GM12878 (cell line): ENCODE measurements at regions not wholly inside any gene's neighbourhood (a gene's known extent, or its start where the extent isn't known, plus 50 kb on each side); places are given as distances from the start of the nearest gene placed in this dataset.

ENCODE experiments used
- ATAC-seq: fragments of 200-7000 bp; cut with Tn5 transposase; 3 replicates; pipeline ENCODE4 v1.9.1; 2020; ENCODE audit warnings: mild to moderate bottlenecking, moderate library complexity
- BruUV-seq: library from RNA; stranded (reverse); fragments of 400-500 nt; replicated peaks from 2 replicates; lab custom pipeline; 2021; lab: Mats Ljungman, UMichigan
- CTCF ChIA-PET: fragments of 300-600 bp; sonication (Branson Sonifier 250); formaldehyde crosslinking; extraction: SDS; loops from one replicate; lab custom pipeline; 2021; ENCODE audit warnings: inconsistent platforms; lab: Yijun Ruan, JAX
- POLR2A ChIA-PET: fragments of 350-600 bp; formaldehyde crosslinking; extraction: SDS; loops from one replicate; lab custom pipeline; 2021; ENCODE audit warnings: inconsistent platforms; lab: Charles Lee
- RAD21 ChIA-PET: fragments of 300-600 bp; sonication (Branson Sonifier 250); formaldehyde crosslinking; loops from one replicate; lab custom pipeline; 2023; ENCODE audit warnings: antibody characterized with exemption; ENCODE audit not compliant: unreplicated experiment; lab: Charles Lee
- SMC1A ChIA-PET: fragments of 300-600 bp; sonication (Branson Sonifier 250); formaldehyde crosslinking; loops from one replicate; lab custom pipeline; 2023; ENCODE audit not compliant: unreplicated experiment, uncharacterized antibody; lab: Charles Lee
- DNase-seq: peaks from one replicate; pipeline ENCODE4 v3.0.0-alpha.2; 2011; ENCODE audit warnings: low read depth, low spot score
- FAIRE-seq: peaks from 3 replicates; lab custom pipeline; 2011; peaks lifted over from hg19 to GRCh38; lab: Jason Lieb, UNC
- H2AFZ ChIP-seq: 2 replicates; pipeline ENCODE4 v1.6.0; 2011; ENCODE audit warnings: low read depth, low read length, control low read depth; ENCODE audit not compliant: control insufficient read depth
- H3K27ac ChIP-seq: 2 replicates; pipeline ENCODE4 v1.5.1; 2011; ENCODE audit warnings: control low read depth; ENCODE audit not compliant: control insufficient read depth, insufficient read depth
- H3K27me3 ChIP-seq, 2 experiments: replicated peaks in 1 of 2; 2 replicates each; pipeline versions ENCODE4 v1.6.0 to v1.6.1; 2011; ENCODE audit warnings: low read length in 1 of 2; ENCODE audit not compliant: control insufficient read depth in 2 of 2, insufficient read depth in 2 of 2
- H3K36me3 ChIP-seq, 2 experiments: 2 replicates each; pipeline ENCODE4 v1.5.1; 2011; ENCODE audit warnings: low read length in 1 of 2; ENCODE audit not compliant: control insufficient read depth in 2 of 2, insufficient read depth in 2 of 2
- H3K4me1 ChIP-seq: 2 replicates; pipeline ENCODE4 v1.6.1; 2011; ENCODE audit warnings: mild to moderate bottlenecking, low read length, moderate library complexity, mixed read lengths; ENCODE audit not compliant: control insufficient read depth, insufficient read depth
- H3K4me2 ChIP-seq: 2 replicates; pipeline ENCODE4 v1.6.0; 2011; ENCODE audit warnings: control low read depth; ENCODE audit not compliant: control insufficient read depth, insufficient read depth
- H3K4me3 ChIP-seq: fragments of 200-600 bp; sonication (generic); 2 replicates; pipeline ENCODE4 v1.5.1; 2016
- H3K79me2 ChIP-seq: 2 replicates; pipeline ENCODE4 v1.6.0; 2011; ENCODE audit warnings: low read length; ENCODE audit not compliant: control insufficient read depth, insufficient read depth
- H3K9ac ChIP-seq: 2 replicates; pipeline ENCODE4 v1.8.0; 2011; ENCODE audit warnings: low read length, control low read depth, mixed read lengths; ENCODE audit not compliant: control insufficient read depth, insufficient read depth
- H3K9me3 ChIP-seq: replicated peaks from 3 replicates; pipeline ENCODE4 v1.5.1; 2011; ENCODE audit warnings: mild to moderate bottlenecking, low read length; ENCODE audit not compliant: control insufficient read depth, insufficient read depth
- H4K20me1 ChIP-seq: 2 replicates; pipeline ENCODE4 v1.6.0; 2011; ENCODE audit not compliant: control insufficient read depth, insufficient read depth
- ATF2 ChIP-seq: IDR thresholded peaks from 2 replicates; pipeline ENCODE4 v1.6.1; 2012; ENCODE audit warnings: low read length, inconsistent platforms
- CBX5 ChIP-seq: sonication (generic); IDR thresholded peaks from 2 replicates; pipeline ENCODE4 v1.6.1; 2016; ENCODE audit warnings: low read depth, moderate library complexity, mild to moderate bottlenecking, inconsistent platforms
- CEBPZ ChIP-seq: fragments of 150-350 bp; IDR thresholded peaks from 2 replicates; pipeline ENCODE4 v1.6.1; 2016; ENCODE audit warnings: low read depth, low read length
- HDAC2 ChIP-seq: fragments of 200-600 bp; sonication (generic); IDR thresholded peaks from 2 replicates; pipeline ENCODE4 v1.6.1; 2017
- HSF1 ChIP-seq: fragments of 150-350 bp; IDR thresholded peaks from 2 replicates; pipeline ENCODE4 v1.6.1; 2014; ENCODE audit warnings: mild to moderate bottlenecking, low read depth, low read length
- IKZF2 ChIP-seq, 2 experiments: fragments of 450-650 bp; IDR thresholded peaks; 2 replicates each; pipeline ENCODE4 v1.6.1; 2017; ENCODE audit warnings: mild to moderate bottlenecking in 2 of 2, moderate library complexity in 2 of 2
- MLLT1 ChIP-seq: fragments of 450-650 bp; IDR thresholded peaks from 2 replicates; pipeline ENCODE4 v1.6.1; 2016; ENCODE audit warnings: mild to moderate bottlenecking
- NBN ChIP-seq: fragments of 450-650 bp; IDR thresholded peaks from 2 replicates; pipeline ENCODE4 v1.6.1; 2016
- PAX8 ChIP-seq: fragments of 450-650 bp; IDR thresholded peaks from 2 replicates; pipeline ENCODE4 v1.6.1; 2017; ENCODE audit warnings: mild to moderate bottlenecking, moderate library complexity
- RB1 ChIP-seq: fragments of 450-650 bp; formaldehyde crosslinking; IDR thresholded peaks from 2 replicates; pipeline ENCODE4 v1.6.1; 2017; ENCODE audit warnings: mild to moderate bottlenecking, borderline replicate concordance
- SIN3A ChIP-seq: IDR thresholded peaks from 2 replicates; pipeline ENCODE4 v1.6.1; 2012; ENCODE audit warnings: low read depth, low read length, improper control_type of control experiment
- SMARCA5 ChIP-seq: fragments of 450-650 bp; IDR thresholded peaks from 2 replicates; pipeline ENCODE4 v1.6.1; 2017; ENCODE audit warnings: mild to moderate bottlenecking
- SRF ChIP-seq, 2 experiments: IDR thresholded peaks; 2 replicates each; pipeline ENCODE4 v1.6.1; 2011; ENCODE audit warnings: low read depth in 2 of 2, low read length in 2 of 2, mild to moderate bottlenecking in 1 of 2, moderate library complexity in 1 of 2
- TCF7 ChIP-seq: IDR thresholded peaks from 2 replicates; pipeline ENCODE4 v1.6.1; 2014; ENCODE audit warnings: antibody characterized with exemption, borderline replicate concordance
- ZBTB33 ChIP-seq: fragments of 450-650 bp; IDR thresholded peaks from 2 replicates; pipeline ENCODE4 v1.6.1; 2017; ENCODE audit warnings: mild to moderate bottlenecking
- ZNF622 ChIP-seq: fragments of 450-650 bp; IDR thresholded peaks from 2 replicates; pipeline ENCODE4 v1.6.1; 2017; ENCODE audit warnings: mild to moderate bottlenecking, inconsistent platforms
- ZZZ3 ChIP-seq: IDR thresholded peaks from 2 replicates; pipeline ENCODE4 v1.6.1; 2011; ENCODE audit warnings: low read depth; ENCODE audit not compliant: control insufficient read depth, insufficient read length
- WGBS: methylation state at CpG from one replicate; pipeline ENCODE4 v1.1.6; 2016; ENCODE audit warnings: low lambda C conversion rate; ENCODE audit not compliant: insufficient replicate concordance, insufficient coverage; ENCODE audit errors: missing lambda C conversion rate; 5-methylcytosine and 5-hydroxymethylcytosine counted together
- in situ Hi-C: fragments of 300-500 bp; cut with MboI; formaldehyde crosslinking; loops from 9 replicates; pipeline ENCODE4 v1.14.3; 2018; ENCODE audit warnings: mixed read lengths
- intact Hi-C: fragments of 100-400 bp; cut with micrococcal nuclease; formaldehyde crosslinking; loops from one replicate; pipeline ENCODE4 v1.14.2; 2022; ENCODE audit not compliant: unreplicated experiment

GRCh38 chr16:54746596-54746995 is 184.1 kb upstream of the IRX5 start:
- H3K79me2 ChIP-seq, result no peaks in the 10 kb centered on the region
- no peaks in the 10 kb centered on the region for H3K4me1 ChIP-seq
- H3K27ac ChIP-seq, result no peak overlapping the region
- CTCF ChIA-PET, result no interaction called here
- no peak overlapping the region for H3K4me2 ChIP-seq
- H3K27me3 ChIP-seq, result no peaks in the 10 kb centered on the region
- FAIRE-seq (no peak), DNase-seq (no peak), ATAC-seq (no peak)
- intact Hi-C loops (no loop called here), in situ Hi-C loops (no loop called here)
- H2AFZ ChIP-seq, result no peak overlapping the region
- RAD21 ChIA-PET, result no interaction called here
- POLR2A ChIA-PET, result no interaction called here
- BruUV-seq, result no TSS peak
- no peaks in the 10 kb centered on the region for H4K20me1 ChIP-seq
- SMC1A ChIA-PET, result interaction anchor here (1.3 to 1.4 kb wide), 2 partner anchors 12 to 22 kb away, joined by 3 read pairs; no protein-coding TSS in a partner anchor
- 36% methylated on average over 4 of the region's 4 CpGs for WGBS
- TF ChIP-seq IKZF2 (IDR thresholded peaks at IDR 0.05) (no peak), HDAC2 (no peak), MLLT1 (no peak), HSF1 (no peak), ZBTB33 (no peak), SRF (IDR thresholded peaks at IDR 0.05; ENCODE audit: low read depth in 2 of 2, low read length in 2 of 2) (no peak), TCF7 (no peak), CEBPZ (no peak), SMARCA5 (no peak), SIN3A (no peak), ATF2 (no peak), RB1 (no peak), ZZZ3 (no peak), CBX5 (no peak), ZNF622 (no peak), PAX8 (no peak), NBN (no peak)
- H3K36me3 ChIP-seq, result no peaks in the 10 kb centered on the region
- no peak overlapping the region for H3K4me3 ChIP-seq
- H3K9ac ChIP-seq, result no peak overlapping the region
- H3K9me3 ChIP-seq, result no peaks in the 10 kb centered on the region
